ENCODE measurements at regions not wholly inside any gene's neighbourhood (a gene's known extent, or its start where the extent isn't known, plus 50 kb on each side); places are given as distances from the start of the nearest gene placed in this dataset.

DNA sequence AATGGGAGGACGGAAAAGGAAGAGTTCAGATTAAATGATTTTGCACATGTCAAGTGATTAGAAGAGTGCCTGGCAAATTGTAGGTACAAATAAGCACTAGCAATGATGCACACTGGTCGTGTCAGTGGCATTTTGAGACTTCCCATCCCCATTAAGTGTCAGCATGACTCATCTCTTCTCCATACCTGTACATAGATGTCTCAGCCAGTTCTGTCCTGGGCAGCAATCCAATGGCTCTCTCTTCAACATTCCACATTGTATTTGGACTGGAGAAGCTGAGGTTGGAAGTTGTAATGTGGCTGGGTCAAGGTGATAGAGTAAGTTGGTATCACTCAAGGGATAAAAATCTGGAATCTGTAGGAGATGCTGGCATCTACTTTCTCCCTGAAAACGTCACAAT lies 742.7 kb downstream of the VRK1 start:
- no peak for FAIRE-seq

DNA sequence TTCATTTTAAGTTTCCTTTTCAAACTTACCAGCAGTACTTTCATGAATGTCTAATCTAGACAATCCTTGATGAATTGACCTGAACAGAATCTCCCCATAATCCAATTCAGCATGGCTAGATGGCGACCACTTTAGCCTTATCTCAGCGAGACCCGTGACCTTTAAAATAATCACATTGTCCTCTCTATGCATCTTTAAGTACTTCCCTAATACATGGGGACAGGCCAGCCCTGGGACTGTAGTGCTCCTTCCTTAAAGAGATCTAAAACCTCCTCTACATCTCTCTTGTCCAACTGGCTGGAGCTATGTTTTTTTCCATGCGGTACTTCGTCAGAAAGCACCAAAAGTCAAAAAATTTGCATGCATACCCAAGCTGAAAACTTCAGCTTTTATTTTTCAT lies 746.0 kb downstream of the VRK1 start:
- FAIRE-seq: no peak

DNA sequence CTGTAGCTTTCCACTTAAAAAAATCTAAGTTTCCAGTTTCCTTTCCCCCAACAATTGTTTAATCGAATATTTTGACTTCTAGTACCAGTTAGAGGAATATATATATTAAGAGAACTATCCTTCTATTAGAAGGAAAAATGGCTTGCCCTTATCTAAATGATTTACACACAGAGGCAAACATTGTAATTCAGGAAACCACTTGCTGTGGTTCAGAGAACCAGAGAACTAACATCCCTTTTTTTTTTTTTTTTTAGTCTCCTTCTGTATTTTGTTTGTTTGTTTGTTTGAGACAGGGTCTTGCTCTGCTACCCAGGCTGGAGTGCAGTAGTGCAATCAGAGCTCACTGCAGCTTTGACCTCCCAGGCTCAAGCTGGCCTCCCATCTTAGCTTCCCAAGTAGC lies 746.6 kb downstream of the VRK1 start:
- no peak for FAIRE-seq

DNA sequence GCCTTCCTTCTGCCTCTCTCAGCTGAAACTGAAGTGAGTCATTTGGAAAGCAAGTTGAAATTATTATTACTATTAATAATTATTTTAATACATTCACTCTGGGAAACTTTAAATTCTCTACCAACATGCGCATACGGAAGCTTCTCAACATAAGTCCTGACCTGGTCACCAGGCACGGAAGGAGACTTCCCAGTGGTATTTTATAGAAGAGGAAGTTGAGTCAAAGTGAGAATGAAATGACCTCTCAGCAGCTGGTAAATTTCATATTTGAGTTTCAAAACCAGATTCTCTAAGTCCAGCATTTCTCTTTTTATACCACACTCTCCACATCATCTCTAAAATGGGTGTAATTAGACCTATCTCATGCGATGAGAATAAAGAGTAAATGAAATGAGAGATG lies 747.4 kb downstream of the VRK1 start:
- FAIRE-seq: no peak

DNA sequence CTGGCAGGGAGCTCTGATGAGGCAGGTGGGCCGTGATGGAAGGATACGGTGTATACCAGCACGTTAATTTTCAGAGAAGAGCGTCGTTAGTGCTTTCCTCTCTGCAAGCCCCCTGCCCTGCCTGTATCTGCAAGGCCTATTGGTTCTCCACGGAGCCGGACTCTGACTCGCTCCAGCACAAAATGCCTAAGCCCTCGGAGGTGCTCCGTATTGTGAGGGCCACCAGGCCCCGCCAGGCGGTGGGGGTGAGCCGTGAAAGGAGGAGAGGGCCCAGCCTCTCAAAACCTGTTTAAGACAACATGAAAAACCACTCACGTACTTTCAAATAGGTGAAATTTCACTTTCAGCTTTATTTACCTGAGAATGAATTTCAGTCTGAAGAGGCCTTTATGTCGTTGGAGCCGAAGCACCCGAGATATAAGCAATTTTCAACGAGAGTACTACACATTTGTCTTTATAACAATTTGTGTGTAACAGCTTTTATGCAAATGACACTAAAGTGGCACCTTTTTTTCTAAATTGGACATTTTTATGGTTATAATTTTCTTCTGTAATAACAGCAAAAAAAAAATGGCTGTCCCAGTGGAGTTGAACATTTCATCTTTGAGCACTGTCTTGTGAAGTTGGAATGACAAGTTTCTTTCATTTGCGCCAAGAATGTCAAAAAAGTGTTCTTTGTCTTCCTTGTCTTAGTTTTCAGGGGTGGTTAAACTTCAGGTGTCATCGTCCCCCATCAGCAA lies 749.5 kb downstream of the VRK1 start:
- no peak for FAIRE-seq

DNA sequence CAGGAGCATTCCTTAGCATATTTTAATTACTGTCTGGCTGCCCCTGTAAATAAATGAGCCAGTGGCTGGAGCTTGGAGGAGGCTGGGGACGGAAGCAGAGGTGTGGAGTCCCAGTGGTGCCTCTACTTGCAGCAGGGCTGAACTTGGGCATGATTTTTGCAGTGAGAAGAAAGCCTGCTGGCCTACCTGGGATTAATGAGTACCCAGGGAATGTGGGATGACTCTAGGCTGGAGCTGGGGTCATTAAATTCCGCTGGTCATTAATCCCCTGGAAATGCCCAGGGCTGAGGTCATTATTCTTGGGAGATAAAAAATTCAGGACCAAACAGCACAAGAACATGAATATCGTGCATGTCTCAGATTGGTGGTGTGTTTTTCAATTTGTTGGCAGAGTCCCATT lies 753.3 kb downstream of the VRK1 start:
- FAIRE-seq: no peak

DNA sequence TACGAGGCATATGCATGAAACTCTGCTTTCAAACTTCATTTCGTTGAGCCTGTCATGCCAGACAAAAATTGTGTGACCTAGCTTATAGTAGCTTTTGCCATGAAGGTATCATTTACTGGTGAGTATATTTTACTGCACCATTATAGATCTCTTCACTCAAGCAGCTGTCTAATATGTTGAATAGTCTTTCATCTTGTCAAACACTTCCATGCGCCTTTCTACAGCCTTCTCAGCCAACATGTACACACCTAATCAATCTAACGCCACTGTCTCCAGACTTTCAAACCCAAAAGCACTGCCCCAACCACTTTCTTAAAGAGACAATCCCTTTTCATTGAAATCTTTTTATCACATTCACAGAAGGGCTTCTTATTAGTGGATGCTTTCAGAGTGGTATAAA lies 757.4 kb downstream of the VRK1 start:
- FAIRE-seq: no peak

DNA sequence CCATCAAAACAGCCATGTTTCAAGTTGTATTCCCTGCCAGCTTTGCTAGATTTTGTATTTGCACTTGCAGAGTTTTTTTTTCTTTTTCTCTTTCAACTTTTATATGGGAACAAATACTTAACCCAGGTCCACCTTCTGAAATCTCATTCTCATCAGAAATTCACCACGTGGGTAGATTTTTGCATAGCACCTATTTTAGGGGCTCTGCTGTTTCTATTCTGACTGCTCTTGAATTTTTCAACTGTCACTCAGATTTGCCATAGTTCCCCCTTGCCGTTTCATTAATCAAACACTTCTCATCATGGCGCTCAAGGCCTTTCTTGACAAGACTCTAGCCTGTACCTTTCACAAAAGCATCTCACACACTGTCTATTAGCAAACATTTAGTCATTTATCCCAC lies 767.2 kb downstream of the VRK1 start:
- no peak for FAIRE-seq

DNA sequence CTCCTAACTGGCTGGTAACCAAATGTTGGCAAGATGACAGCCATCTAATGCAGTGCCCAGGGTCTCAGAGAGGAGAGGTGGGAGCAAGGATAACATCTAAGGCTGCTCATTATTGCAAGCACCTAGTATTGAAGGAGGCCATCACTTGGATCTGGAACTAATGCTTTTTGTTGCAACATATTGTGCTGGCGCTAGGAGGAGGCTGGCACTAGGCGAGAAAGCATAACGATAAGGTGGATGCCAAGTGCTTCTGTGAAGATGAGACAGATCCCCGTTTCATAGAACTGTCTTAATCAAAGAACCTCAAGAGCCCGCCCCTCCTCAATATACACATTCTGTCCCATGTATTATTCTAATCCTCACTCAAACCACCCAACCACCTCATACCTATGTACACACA lies 774.0 kb downstream of the VRK1 start:
- no peak for FAIRE-seq

DNA sequence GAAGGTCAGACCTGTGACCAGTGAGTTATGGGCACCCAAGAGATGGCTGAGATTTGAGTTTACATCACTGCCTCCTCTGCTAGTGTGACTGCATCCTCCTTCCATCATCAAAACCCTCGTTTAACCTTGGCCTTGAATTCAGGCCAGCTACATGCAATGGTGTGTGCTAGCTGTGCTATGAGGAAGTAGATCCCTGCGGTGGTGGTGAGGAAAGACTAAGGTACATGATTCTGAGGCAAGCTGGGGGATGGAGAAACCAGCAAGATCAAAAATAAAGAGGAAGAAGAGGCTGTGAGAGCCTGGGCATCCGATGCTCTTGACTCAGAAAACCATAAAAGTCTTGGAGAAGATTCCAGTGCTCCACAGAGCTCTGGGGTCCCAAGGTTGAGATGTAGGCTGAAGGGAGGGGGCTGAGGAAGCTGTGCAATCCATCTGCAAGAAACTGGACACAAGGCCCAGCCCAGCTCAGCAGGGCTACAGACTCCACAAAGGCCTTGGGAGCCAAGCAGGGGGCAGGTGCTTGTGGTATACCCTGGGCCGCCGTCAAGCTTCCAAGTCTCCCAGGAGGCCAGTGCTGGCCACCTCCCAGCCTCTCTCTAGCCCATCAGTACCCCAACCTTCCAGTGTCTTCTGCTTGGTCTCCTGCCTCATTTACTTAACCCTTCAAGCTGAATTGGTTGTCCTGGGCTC lies 774.8 kb downstream of the VRK1 start:
- no peak for FAIRE-seq

DNA sequence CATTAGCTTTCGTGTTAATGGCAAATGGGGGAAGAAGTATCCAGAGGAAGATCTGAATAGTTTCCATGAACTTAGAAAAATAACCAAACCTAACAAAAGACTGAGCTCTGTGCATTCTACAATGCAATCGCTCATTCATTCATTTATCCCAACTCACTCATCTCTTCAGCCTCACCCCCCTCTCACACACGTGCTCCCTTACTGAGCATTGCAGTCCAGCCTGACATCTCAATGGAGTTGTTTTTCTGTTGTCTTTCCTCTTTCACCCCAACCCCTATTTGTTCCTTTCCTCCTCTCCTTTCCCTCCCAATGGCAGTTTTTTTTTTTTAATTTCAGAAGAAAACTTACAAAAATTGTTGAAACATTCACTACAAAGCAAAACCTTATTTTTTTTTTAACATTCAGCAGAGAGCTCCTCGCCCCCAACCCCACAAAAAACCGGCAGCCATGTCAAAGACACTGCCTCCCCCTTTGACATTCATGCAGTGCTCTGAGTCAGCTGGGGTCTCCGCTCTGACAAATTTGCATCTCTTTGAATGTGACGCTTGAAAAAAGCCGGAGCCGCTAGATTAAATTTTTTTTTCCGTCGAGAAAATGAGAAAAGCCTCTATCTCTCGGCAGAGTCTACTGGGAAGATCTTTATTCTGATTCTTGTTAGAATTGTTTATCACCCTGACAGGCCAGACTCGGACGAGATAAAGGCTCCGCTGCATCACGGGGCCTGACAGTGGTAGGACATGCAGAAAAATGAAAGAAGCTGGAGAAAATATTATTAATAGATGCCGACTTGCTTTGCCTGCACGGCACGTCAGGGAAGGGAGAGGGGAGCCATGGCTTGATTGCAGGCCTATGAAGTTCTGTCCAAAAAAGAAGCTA lies 775.6 kb downstream of the VRK1 start:
- no peak for FAIRE-seq

DNA sequence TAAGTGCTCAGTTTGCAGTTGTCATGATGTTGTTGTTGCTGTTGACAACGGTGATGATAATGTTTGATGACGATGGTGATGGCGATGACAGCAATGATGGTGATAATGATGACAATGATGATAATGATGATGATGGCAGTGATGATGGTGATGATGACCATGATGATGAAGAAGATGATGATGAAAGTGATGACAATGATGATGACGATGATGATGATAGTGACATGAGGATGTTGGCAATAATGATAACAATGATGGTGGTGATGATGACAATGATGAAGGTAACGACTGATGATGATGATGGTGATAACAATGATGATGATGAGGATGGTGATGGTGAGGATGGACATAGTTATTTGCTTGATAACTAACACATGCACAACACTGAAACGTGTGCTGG lies 778.5 kb downstream of the VRK1 start:
- no peak for FAIRE-seq

DNA sequence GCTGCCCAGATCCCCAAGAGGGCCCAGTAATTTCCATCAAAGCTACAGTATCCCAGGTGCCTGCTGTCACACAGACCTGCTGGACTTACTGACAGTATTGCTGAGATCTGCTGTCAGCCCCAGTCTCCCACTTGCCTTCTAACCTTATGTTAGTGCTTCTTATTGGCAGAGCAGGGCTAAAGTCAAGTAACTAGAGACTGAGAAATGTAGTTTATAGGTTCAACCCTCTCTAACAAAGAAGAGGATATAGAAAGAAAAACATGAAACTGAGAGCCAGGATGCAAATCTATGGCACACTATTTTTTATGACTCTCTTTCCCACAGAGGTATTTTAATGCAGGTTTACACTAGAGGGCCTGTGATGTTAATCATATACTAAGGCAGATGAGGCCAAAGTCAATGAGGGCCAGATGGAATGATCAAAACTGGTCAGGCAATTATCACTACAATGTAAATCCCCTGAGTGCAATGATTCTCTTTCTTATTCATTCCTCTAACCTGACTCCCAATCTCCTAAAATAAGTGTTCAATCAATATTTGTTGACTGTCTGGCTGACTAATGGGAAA lies 781.9 kb downstream of the VRK1 start:
- no peak for FAIRE-seq

DNA sequence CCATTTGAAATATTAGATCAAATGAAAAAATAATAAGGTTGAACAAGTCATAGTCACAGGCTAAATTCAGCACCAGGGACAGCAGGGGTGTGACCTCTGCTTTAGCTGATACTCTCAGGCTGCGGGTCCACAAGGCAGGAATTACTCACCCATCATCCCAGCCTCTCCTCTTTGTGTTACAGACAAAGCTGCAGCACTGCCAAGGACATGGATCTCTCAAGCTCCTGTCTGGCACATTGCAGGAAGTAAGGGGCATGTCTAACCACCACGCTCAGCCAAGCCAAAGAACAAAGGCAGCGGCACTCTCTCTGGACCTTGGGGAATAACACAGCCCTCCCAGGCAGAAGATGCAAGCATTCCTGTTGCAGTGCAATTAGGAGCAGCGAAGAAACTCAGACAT lies 783.8 kb downstream of the VRK1 start:
- no peak for FAIRE-seq

DNA sequence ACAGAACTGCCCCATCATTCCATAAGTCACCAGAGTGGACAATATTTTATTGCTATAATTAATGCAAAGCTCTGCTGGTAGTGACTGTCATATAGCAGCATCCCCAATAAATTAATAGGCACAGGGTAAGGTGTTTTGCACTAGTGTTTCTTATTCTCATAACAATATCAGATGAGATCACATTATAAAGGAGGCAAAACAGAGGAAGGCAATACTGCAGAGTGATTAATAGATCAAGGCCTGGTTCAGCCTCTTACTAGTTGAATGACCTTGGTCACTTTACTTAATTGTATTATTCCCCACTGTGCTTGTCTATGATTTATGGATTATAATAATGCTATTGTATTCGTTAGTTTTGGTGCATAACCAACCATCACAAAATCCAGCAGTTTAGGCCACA lies 784.8 kb downstream of the VRK1 start:
- no peak for FAIRE-seq

DNA sequence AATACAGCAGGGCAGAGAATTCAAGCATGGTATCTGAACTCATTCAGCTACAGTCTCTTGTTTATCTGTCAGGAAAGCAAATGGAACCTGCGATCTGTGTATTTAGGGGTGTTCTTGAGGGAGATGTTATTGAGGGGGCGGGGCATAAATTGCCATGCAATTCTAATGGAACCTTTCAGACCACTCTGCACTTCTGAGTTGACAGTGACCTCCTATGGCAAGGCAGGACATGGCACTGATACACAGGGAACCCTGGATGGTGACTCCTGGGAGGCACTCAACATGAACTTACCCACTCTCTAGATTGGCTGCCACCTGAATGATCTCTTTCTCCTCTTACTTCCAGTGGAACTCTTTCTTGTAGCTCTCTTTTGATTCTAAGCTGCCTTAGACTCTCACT lies 787.3 kb downstream of the VRK1 start:
- FAIRE-seq: no peak

DNA sequence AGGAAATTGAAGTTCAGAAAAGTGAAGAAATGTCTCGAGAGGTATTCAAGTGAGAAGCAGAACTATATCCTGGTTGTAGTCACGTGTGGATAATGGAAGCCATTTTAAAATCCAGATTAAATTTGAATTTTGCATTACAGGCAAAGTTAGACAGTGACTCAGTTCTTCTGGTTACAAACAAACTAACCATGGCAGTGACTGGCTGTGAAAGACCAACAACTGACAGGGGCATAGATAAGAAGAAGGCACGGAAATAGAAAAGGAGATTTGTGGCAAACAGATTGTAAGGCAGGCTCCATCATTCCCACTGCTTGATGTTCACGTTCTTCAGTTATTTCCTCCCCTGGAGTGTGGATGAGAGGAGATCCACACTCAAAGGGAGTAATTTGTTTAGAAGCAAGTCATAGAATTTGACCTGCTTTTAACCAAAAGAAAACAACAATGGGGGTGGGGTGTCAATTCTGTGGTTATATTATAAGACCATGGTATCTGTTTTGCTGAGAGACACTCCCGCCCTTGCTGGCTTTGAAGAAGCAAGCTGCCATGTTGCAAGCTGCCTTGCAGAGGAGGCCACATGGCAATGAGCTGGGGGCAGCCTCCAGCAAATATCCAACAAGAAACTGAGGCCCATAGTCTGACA lies 795.3 kb downstream of the VRK1 start:
- no peak for FAIRE-seq

DNA sequence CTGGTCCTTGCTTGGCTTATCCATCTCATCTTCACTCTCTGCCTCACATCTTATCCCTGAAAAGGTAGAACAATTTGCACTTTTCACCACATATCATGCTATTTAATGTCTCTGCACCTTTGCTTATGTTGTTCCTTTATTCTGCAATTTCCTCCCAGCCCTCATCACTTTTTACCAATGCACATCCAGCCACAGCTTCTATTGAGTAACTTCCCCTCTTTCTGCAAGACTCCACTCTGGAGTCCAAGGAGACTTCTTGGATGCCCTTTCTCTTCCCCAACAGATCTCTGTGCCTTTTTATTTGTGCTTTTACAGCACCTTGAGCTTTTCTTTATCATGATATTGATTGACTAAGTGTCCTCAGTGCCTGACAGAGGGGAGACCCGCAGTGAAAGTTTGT lies 797.1 kb downstream of the VRK1 start:
- no peak for FAIRE-seq

DNA sequence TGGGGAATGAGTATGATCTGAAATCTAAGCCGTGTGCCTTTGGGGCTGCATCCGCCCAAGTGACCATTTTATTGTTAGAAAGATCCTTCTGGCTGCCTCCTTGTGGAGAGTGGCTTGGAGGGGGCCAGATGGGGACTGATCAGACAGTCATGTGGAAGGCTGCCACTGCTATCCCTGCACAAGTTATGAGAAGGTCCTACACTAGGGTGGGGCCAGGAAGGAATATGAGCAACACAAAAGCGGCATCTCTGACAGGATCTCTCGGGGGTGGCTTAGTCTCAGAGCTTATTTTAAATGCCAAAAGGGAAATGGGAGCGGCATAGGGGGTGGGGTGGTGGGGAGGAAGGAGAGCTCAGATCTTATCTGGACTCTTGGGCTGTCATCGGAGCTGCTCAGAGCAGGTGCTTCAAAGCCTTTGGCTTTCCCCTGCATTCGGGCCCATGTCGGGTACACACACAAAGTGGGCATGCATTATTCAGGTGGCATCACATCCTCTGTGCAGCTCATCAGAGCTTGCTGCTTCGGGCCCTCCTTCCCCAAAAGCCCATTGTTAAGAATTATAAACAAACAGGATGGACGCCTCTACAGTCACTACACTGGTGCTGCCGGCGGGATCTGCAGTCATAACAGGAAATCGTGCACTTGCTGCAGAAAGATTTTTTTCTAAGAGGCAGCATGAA lies 805.4 kb downstream of the VRK1 start:
- no peak for FAIRE-seq

DNA sequence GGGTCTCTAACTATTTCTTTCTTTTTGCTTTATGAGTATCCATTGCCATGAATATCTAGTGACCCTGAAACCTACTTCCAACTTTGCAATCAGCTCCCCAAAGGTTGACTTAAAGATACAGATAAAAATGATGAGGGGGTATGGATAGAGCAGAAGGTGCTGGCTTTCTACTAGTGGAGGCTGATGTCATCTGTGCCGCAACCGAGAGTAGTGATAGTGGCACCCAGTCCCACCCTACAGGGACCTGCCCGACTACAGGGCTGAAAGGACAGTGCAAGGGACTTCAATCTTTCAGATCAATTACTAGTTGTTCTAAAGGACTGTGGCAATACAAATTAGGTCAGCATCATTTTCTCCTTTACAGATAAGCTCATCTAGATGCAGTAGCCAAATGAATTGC lies 806.0 kb downstream of the VRK1 start:
- no peak for FAIRE-seq

DNA sequence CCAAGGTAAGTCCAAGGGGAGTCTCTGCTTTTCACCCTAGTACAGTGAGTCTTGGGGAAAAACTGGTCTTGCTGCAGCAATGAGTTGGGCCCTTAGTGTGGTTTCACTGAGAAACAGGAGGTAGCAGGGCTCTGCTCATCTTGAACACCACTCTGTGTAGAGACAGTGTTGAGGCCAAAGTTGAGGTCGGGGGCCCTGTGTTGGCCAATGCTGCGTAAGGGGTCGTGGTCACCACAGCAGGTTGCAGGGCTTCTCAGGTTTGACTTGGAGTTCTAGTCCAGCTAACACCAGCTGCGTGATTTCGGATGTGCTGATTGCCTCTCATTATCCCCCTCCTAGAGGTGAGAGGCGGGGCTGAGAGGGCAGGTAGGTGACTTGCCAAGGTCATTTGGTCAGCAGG lies 807.5 kb downstream of the VRK1 start:
- no peak for FAIRE-seq

DNA sequence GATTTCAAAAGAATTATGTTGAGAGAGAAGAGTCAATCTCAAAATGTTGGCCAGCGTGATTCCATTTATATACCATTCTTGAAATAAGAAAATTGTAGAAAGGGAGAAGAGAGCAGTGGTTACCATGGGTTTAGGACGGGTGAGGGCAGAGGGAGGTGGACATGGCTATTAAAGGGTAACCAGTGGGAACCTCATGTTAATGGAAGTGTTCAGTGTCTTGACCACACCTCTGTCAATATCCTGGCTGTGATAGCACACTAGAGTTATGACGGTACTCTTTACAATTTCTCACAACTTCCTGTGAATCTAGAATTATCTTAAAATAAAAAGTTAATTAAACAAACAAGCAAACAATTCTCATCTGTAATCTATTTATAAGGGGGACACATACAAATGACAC lies 821.2 kb downstream of the VRK1 start:
- no peak for FAIRE-seq

Measured in G401.6 (cell line).